GM10266 (cell line): ENCODE measurements at regions not wholly inside any gene's neighbourhood (a gene's known extent, or its start where the extent isn't known, plus 50 kb on each side); places are given as distances from the start of the nearest gene placed in this dataset.
"Not testable (repeated sequence)": the region's sequence is repeated elsewhere in the genome, so short reads cannot be mapped to it uniquely, and the experiment has no call there.

Experiments
- DNase-seq: peaks from one replicate; pipeline ENCODE4 v3.0.0; 2012; ENCODE audit errors: extremely low spot score
- TF ChIP-seq, protein P1 (sequence below): IDR thresholded peaks from 2 replicates; pipeline ENCODE4 v1.5.1; 2012; ENCODE audit warnings: mild to moderate bottlenecking, low read depth; ENCODE audit not compliant: control insufficient read depth, insufficient read depth; ENCODE audit errors: missing control alignments

DNA sequence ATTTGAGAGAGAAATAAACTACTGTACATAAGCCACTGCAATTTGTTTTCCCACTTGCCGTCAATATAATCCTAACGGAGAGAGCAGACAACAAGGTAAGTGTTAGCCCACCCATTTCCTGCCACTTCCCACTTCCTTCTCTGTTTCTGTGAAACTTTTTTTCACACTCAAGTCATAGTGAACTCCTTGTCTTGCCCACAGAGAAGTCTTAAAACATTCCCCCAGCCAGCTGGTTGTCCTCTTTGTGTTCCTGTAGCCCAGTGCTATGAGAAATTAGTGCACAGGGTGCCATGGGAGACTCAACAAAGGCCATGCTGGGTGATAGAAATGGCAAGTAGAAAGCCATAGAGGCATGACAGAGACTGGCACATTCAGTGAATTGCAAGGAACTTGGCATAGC, 208.6 kb downstream of the BLID start:
- no peak for DNase-seq
- TF ChIP-seq, protein P1, sequence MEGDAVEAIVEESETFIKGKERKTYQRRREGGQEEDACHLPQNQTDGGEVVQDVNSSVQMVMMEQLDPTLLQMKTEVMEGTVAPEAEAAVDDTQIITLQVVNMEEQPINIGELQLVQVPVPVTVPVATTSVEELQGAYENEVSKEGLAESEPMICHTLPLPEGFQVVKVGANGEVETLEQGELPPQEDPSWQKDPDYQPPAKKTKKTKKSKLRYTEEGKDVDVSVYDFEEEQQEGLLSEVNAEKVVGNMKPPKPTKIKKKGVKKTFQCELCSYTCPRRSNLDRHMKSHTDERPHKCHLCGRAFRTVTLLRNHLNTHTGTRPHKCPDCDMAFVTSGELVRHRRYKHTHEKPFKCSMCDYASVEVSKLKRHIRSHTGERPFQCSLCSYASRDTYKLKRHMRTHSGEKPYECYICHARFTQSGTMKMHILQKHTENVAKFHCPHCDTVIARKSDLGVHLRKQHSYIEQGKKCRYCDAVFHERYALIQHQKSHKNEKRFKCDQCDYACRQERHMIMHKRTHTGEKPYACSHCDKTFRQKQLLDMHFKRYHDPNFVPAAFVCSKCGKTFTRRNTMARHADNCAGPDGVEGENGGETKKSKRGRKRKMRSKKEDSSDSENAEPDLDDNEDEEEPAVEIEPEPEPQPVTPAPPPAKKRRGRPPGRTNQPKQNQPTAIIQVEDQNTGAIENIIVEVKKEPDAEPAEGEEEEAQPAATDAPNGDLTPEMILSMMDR = no peak

DNA sequence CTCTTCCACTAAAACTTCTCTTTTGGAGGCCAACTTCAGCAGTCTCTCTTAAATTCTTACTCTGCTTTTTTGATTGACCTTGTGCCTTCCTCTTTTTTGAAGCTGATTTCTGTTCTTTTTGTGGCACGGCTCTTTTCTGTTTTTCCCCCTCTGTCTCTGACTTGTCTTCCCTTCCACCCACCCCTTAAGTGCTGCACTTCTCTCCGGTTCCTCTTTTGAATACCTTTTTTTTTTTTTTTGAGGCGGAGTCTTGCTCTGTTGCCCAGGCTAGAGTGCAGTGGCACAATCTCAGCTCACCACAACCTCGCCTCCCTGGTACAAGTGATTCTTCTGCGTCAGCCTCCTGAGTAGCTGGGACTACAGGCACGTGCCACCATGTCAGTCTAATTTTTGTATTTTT, 211.9 kb downstream of the BLID start:
- DNase-seq = no peak
- TF ChIP-seq, protein P1 = no peak

- TF ChIP-seq, protein P1 = no peak
- DNase-seq = no peak
Measured at GRCh38 chr11:121901886-121902285, 214.1 kb downstream of the BLID start.

DNA sequence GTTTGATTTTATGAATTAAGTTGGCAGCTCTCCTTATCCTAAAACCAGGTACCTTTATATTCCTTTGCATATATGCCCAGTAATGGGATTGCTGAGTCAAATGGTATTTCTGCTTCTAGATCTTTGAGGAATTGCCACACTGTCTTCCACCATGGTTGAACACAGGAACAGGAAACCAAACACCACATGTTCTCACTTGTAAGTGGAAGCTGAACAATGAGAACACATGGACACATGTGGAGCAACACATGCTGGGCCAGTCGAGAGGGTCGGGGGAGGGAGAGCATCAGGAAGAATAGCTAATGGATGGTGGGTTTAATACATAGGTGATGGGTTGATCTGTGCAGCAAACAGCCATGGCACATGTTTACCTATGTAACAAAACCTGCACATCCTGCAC, 214.6 kb downstream of the BLID start:
- not testable (repeated sequence) for DNase-seq

DNA sequence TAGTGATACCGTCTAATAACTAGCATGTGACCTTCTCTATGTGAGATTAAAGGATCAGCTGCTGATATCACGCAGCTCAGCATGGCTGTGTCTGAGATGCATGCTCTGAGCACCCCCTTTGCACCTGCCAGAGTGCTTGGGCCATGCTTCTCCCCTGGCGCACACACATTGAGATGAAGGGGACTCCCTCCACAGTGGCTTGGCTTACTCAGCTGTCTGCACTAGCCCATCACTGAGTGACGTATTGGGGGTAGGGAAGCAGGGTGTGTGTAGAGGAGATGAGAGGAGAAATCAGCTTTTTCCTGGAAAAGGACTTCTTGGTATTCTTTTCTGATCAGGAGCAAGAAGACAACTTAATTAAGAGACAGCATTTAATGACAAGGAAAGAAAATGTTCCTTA, 216.5 kb downstream of the BLID start:
- TF ChIP-seq, protein P1 = no peak

GRCh38 chr11:121898903-121899302, 217.1 kb downstream of the BLID start:
- no peak for DNase-seq

More for the DNA sequence above, 216.5 kb downstream of the BLID start:
- no peak for DNase-seq

GRCh38 chr11:121895919-121896318, 220.1 kb downstream of the BLID start:
- TF ChIP-seq, protein P1 = no peak
- DNase-seq = no peak

More at GRCh38 chr11:121898903-121899302, 217.1 kb downstream of the BLID start:
- TF ChIP-seq, protein P1 = no peak

GRCh38 chr11:121894581-121894980, 221.4 kb downstream of the BLID start:
- TF ChIP-seq, protein P1 = no peak
- no peak for DNase-seq
